Brain microvascular endothelial cell (primary cell): ENCODE measurements at regions not wholly inside any gene's neighbourhood (a gene's known extent, or its start where the extent isn't known, plus 50 kb on each side); places are given as distances from the start of the nearest gene placed in this dataset.

Experiments
- DNase-seq: peaks from one replicate; pipeline ENCODE4 v3.0.0-alpha.2; 2020
- H3K27ac ChIP-seq: fragments of 250-450 bp; sonication (Bioruptor Pico); 2 replicates; pipeline ENCODE4 v1.5.1; 2020; ENCODE audit warnings: mild to moderate bottlenecking, moderate library complexity
- H3K27me3 ChIP-seq: fragments of 250-450 bp; sonication (Bioruptor Pico); replicated peaks from 2 replicates; pipeline ENCODE4 v1.5.1; 2020; ENCODE audit warnings: mild to moderate bottlenecking
- H3K36me3 ChIP-seq: fragments of 250-450 bp; sonication (Bioruptor Pico); replicated peaks from 2 replicates; pipeline ENCODE4 v1.5.1; 2020; ENCODE audit warnings: mild to moderate bottlenecking
- H3K4me3 ChIP-seq: 2 replicates; pipeline ENCODE4 v1.5.1; 2011; ENCODE audit warnings: low read depth, mild to moderate bottlenecking, control low read depth, low read length, moderate library complexity
- CTCF ChIP-seq: IDR thresholded peaks from 2 replicates; pipeline ENCODE4 v1.5.1; 2011; ENCODE audit warnings: low read depth, mild to moderate bottlenecking, moderate library complexity, low read length, control low read depth, inconsistent platforms; ENCODE audit errors: missing control alignments
- in situ Hi-C: cut with HindIII; loops from 2 replicates; pipeline ENCODE4 v1.10.0; 2017; ENCODE audit warnings: low sequenced_read_pairs, low pct_ligation_motif_present

GRCh38 chr9:105066275-105066865 lies 138.4 kb upstream of the ABCA1 start:
- Histone ChIP-seq H3K36me3 (no peaks in the 10 kb centered on the region), H3K4me3 (no peak overlapping the region), H3K27ac (peak overlapping the region; percentile 23), H3K27me3 (no peaks in the 10 kb centered on the region)
- in situ Hi-C loops = no loop called here
- peak; percentile 25 for TF ChIP-seq CTCF
- DNase-seq = no peak

- no peaks in the 10 kb centered on the region for H3K27me3 ChIP-seq
- no peak for TF ChIP-seq CTCF
- no peak overlapping the region for H3K4me3 ChIP-seq
- in situ Hi-C loops = no loop called here
- DNase-seq = peak; percentile 72
- peak overlapping the region; percentile 80 for H3K27ac ChIP-seq
- H3K36me3 ChIP-seq = no peaks in the 10 kb centered on the region
Observed at GRCh38 chr9:105067895-105068580, 140.1 kb upstream of the ABCA1 start.

GRCh38 chr9:105069285-105069684 lies 141.3 kb upstream of the ABCA1 start:
- H3K4me3 ChIP-seq = no peak overlapping the region
- no peaks in the 10 kb centered on the region for H3K27me3 ChIP-seq
- DNase-seq = no peak
- no peak for TF ChIP-seq CTCF
- no peaks in the 10 kb centered on the region for H3K36me3 ChIP-seq
- H3K27ac ChIP-seq = peak overlapping the region; percentile 85
- in situ Hi-C loops = no loop called here

GRCh38 chr9:105069696-105070095 lies 141.7 kb upstream of the ABCA1 start:
- H3K27me3 ChIP-seq = no peaks in the 10 kb centered on the region
- no peak overlapping the region for H3K4me3 ChIP-seq
- TF ChIP-seq CTCF = no peak
- H3K36me3 ChIP-seq = no peaks in the 10 kb centered on the region
- no peak for DNase-seq
- in situ Hi-C loops = no loop called here
- peak overlapping the region; percentile 85 for H3K27ac ChIP-seq

GRCh38 chr9:105070176-105070575 lies 142.2 kb upstream of the ABCA1 start:
- no peaks in the 10 kb centered on the region for H3K27me3 ChIP-seq
- H3K4me3 ChIP-seq = no peak overlapping the region
- in situ Hi-C loops = no loop called here
- no peaks in the 10 kb centered on the region for H3K36me3 ChIP-seq
- no peak for DNase-seq
- TF ChIP-seq CTCF = no peak
- H3K27ac ChIP-seq = peak overlapping the region; percentile 85
